ENCODE measurements at regions not wholly inside any gene's neighbourhood (a gene's known extent, or its start where the extent isn't known, plus 50 kb on each side); places are given as distances from the start of the nearest gene placed in this dataset.

DNA sequence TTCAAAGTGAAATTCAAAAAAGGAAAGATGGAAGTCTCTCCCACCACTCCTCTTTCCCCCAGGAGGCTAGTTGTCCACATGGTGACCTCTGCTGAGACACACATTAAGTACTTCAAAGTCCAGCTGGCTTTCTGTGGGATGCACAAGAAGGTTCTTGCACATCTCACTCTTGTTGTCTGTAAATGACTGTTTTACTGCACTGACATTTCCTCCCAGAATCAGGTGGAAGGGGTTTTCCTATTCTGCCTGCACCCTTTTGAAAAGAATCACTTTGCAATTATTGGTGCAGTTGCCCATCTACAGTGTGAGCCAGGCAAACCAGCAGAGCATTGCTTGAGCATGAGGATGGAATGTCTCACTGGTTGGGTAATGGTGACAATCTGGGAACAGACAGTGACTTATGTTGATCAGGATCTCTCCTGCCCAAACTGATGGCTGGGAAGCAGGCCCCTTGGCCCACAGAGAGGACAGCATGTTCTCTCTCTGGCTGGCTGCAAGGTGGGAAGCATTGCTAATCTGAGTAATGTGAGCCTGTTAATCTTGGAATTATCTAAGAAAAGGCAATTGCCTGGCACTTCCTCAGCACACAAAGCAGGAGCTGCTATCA is 347.7 kb upstream of the SATB1 start:
- no peak for DNase-seq (ENCODE audit: low read depth)

DNA sequence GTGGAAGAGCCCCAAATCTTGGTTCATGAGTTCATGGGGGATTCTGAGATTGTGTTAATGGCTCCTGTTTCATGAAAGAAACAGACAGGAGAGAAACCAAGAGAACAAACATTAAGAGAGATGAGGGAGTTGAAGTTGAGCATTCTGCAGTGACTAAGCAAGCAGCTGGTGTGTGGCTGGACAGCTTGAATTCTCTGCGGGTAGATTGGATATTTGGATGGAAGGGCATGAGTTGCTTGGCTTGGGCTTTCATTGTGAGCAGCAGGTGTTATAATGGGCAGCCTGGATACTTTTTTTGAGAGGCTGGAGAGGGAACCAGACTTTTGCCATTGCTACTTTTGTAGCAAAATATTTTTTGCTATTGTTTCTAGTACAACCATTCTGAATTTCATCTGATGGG is 346.8 kb upstream of the SATB1 start:
- DNase-seq (ENCODE audit: low read depth): no peak

DNA sequence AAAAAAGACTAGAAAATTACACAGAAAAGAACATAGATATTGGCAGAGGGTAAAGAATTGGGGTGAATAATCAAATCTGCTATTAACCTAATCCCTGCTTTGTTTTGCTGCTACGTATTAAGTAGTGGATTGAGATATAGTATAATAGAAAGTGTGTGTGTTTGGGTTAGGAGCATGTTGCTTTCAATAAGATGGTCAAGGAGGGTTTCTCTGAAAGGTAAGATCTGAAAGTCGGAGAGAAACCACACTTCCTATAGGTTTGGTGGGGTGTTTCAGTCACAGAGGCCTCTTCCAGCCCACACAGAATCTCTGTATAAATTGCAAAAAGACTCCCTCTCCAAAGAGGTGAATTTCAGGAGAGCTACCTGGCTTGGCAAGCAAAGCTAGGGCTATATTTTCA is 345.7 kb upstream of the SATB1 start:
- DNase-seq (ENCODE audit: low read depth): no peak

DNA sequence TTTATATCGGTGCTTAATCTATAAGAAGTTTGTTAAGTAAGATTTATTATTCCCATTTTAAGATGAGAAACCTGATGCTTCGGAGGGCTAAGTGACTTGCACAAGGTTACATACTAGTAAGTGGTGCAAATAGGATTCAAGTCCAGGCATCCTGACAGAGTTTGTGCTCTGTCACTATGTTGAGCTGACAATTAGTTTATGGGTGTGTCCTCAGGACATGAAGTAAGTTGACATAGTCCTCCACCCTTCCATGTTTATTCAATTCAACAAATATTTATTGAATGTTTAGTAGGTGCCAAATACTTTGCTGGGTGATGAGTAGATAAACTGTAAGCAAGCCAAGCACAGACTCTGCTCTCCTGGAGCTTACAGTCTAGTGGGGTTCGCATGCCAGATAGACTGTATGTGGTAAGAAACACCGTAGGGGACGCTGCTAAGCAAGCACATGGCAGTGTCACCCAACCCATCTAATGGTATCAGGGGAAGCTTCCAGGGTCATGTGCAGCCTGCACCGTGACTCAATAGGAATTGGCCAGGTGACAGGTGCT is 342.7 kb upstream of the SATB1 start:
- no peak for DNase-seq (ENCODE audit: low read depth)

DNA sequence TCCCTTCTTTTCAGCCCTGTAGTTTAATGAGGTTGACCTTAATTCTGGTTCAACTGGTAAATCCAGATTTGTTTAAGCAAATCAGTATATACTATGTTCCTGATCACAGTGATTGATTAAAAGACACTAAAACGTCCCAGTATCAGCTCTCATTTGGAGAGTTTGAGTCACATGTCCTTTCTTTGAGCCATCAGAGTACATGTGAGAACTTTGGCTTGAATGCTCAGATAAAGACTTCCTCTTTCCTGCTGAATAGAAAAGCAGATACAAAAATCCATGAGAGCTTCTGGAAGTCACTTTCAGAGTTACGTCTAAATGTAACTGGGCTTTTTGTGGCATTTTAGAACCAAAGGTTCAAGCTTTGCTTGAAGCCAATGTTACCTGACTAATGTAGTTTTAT is 341.8 kb upstream of the SATB1 start:
- DNase-seq (ENCODE audit: low read depth): no peak

DNA sequence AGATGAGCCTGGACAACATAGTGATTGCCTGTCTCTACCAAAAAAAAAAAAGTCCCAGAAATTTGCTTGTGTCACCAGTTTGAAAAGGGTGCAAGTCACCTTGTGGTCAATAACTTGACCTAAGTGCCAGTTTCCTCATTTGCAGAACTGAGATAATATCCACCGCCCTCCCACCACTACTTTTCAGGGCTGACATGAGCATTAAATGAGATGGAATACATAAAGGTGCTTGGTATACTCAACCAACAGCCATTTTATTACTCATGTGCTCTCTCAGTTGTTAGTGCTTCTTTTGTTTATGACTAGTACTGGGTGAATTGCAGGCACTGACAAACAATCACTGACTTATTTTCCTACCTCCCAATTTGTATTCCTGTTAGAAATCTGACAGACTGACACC is 340.5 kb upstream of the SATB1 start:
- no peak for DNase-seq (ENCODE audit: low read depth)

DNA sequence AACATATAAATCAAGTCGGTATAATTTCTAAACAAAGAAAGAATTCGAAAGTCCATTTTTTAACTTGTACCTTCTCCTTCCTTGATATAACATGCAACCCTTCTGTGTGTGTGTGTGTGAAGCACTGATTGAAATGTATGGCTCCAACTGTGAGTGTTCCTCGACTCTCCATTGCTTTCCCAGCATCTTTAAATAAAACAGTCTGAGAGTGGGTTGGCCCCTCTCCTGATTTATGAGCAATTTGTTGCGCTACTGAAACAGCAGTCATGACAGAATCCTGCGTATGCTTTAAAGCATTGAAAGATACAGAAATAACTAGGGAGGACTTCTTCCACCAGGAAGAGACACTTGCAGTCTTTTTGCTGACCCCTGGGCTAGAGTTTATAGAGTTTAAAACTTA is 340.0 kb upstream of the SATB1 start:
- no peak for DNase-seq (ENCODE audit: low read depth)

DNA sequence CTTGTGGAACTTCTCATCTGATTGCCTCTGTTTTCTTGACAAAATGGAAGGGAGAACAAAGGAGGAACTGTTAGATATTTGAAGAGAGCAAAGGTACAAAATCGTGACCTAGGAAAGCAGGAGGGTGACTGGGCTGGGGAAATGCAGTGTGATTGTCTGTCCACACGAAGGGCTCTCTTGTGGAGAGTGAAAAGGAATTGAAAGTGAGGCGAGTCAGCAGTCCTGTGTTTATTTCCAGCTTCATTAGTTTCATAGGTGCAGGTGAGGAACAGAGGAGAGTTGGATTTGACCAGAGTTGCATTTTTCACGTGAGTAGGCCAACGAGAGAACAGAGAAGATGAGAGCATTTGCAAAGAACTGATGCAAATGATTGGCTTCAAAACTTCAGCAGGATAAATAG is 336.4 kb upstream of the SATB1 start:
- no peak for DNase-seq (ENCODE audit: low read depth)

DNA sequence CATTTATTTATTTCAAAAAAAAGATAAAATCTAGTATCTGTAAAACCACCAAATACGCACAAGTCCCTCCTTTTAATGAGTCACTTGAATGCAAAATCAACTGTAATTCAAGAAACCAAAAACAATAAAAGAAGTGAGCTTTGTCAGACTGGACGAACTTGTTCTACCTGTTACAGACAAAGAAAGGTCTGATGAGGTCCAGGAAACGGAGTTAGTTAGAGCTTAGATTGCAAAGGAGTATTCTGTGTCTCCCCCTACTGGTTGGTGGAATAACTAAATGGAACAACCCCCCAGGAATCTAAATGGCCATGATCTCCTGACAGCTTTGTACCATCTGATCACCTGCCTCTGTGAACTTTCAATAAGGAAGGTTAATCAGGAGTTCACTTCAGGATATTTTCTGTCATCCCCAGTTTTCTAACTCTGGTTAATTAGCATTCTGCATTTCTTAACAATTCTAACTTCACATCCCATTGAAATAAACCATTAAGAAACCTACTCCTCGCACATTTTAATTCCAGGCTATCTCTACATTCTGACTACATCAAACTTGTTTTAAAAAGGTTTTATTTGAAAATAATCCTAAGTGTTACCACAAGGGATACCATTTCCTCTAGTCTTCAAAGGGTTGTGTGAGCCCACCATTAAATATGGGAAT is 333.0 kb upstream of the SATB1 start:
- DNase-seq (ENCODE audit: low read depth): no peak

DNA sequence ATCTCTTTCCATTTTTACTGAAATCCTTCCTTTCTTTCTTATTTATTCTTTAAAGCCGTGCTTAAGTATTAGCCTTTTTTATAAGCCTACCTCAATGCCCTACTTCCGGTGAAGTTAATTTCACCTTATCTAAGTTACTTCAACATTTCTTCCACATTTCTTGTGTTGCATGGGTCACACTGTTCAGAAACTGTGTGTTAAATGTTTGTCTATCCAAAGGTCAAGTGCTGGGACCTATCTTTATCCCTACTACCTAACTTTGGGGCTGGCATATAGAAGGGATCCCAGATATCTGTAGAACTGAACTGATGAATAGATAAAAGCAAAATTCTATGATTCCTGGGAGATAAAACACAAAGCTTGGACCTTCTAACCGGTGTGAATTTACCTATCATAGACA is 332.3 kb upstream of the SATB1 start:
- no peak for DNase-seq (ENCODE audit: low read depth)

DNA sequence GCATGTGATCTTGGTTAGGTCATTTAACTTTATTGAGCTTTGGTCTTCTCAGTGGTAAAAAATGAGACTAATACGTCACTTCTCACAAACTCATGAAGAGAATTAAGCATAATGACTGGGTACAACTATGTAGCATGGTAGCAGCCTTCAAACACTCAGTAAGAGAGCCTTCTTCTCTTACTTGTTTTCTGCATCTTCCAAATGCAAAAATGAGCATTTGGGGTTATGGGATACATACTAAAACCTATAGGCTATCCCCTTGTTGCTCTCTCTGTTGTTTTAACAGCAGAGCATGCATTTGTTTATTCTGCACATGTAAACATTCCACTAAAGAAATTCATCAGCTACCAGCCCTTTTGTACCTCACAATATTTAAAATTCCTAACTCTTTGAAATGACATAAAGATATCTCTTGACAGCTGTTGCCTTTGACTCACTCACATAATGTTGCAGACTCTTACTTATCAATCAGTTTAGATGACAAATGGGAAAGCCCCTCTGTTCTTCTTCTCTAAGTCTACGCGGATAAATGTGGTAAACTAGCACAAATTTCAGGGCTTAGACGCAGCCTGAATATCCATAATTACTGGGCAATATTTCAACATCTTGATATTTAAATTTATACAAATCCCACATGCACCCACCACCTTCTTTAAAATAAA is 327.3 kb upstream of the SATB1 start:
- DNase-seq (ENCODE audit: low read depth): no peak

DNA sequence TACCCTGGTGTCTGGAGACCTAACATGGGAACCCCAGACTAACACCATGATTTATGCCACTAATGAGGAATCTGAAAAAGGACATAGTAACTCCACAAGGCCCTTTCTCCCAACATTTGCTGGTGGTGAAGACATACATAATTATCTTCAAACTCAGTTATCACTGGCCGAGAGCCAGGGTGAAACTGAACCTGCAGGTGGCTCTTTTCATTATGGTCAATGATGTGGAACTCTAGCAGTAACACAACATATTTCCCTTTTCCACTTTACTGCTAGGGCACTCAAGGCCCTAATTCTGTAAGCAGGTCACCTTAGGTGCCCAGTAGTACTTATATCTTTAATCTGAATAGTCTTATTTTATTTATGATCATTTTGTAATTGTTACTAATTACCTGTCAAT is 326.4 kb upstream of the SATB1 start:
- DNase-seq (ENCODE audit: low read depth): no peak

DNA sequence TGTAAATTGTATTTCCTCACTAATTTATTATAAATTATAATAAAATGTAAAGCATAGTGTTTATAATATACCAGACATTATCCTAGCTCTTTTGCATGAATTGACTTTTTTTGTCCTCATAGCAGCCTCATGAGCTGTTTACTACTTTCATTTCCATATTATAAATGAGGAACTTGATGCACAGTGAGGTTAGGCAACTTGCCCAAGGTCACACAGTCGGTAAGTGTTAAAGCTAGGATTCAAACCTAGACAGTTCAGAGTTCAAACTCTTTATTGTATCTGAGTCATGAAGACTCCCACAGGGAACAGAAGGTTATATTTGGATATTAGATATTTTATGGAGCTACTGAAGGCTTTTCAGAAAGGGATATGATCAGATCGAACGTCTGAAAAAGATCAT is 322.2 kb upstream of the SATB1 start:
- DNase-seq (ENCODE audit: low read depth): no peak

DNA sequence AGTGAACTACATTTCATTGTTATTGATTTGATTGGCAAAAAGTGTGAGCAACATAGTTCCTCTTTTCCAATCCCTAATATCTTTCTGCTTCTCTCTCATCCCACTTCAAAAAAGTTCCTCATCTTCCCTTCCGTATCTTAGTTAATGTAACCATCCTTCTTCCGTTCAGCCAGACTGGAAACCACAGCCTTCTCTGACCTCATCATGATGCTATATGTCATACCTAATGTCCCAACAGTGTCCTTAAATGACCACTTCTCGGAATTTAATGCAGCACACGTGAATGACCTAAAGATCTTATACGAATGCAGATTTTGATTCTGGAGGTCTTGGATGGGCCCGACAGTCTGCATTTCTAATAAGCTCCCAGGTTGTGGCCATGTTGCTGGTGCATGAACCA is 320.3 kb upstream of the SATB1 start:
- DNase-seq (ENCODE audit: low read depth): no peak

DNA sequence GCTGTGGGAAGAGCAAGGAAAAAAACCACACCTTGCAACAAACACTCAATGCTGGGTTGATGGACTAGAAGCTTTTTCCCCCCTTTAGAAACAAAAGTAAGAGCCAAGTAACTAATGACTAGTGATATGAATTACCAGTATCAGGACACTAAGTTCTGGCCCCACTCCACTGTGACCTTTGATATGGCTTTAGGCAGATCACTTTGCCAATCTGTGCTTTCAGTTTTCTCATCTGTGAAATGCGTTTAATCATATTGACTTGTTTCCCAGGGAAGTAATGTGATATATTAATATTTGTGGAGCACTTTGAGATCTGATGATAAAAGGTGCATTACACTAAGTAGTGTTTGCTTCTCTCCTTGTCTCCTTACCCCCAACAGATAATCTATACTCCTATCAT is 319.3 kb upstream of the SATB1 start:
- no peak for DNase-seq (ENCODE audit: low read depth)

DNA sequence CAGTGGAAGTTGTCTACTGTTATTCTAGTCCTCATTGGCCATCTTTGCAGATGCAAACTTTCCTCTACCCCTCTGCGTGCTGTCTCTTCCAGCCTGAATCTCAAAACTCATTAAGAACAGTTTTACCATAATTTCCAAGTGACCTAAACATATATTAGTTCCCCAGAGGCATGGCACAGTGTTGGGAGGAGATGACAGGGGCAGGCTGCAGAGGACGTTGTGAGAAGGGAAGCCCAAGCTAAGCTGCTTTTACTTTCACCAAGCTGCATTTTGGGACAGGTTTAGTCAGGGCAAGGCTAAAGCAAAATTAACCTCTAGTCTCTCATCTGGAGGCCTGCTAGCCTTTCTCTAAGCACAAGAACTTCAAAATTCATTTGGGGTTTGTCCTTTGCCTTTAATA is 318.6 kb upstream of the SATB1 start:
- no peak for DNase-seq (ENCODE audit: low read depth)

DNA sequence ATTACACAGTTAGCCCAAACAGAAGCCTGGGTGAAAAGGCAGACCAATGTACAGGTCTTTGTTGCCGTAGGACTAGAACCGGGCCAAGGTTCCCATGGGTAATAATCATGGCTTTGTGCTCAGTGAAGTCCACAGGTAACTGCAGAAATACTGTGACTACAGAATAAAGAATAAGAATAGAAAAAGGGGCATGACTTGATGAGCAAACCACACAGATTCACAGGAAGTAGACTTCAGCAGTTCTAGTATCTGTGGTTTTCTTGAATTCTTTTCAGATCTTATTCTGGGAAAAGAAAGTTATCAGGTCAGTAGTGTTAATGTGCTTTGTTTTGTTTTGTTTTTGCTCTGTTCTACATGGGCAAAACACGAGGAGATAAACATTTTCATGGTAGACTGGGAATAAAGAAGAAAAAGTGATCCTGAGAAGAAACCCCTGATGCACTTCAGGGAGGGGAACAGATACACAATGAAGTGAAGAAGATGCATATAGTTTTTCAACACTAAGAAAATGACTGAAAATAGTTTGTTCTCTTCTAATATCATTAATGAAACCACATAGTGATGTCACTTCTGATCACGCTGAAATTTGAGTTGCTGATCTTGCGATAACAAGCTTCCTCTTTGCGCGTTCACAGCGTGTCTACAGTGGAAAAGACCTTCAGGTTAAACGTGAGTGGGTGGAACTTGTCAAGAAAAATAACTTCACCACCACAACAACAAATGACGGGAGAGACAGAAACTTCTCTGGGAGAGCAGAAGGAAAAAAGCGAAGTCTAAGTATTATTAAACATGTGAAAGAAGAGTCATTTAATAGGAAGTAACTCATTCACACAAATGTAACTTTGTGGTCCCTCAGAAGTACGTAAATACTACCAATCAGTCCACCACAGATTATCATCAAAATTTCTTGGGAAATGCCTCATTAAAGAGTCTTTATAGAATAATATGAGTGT is 315.8 kb upstream of the SATB1 start:
- DNase-seq (ENCODE audit: low read depth): no peak

DNA sequence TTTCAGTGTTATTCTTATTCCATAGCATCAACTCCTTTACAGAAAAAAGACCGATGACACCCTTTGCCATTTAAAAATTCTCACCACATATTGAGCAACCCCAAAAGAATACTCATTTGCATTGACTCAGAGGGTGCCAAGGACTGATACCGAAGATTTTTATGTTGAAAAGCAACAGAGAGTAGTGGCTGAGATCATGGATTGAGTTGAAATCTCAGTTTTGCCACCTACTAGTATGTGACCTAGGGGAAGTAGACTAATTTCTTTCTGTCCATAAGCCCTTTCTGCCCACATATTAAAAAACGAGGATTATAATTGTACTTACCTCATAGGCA is 313.9 kb upstream of the SATB1 start:
- no peak for DNase-seq (ENCODE audit: low read depth)

DNA sequence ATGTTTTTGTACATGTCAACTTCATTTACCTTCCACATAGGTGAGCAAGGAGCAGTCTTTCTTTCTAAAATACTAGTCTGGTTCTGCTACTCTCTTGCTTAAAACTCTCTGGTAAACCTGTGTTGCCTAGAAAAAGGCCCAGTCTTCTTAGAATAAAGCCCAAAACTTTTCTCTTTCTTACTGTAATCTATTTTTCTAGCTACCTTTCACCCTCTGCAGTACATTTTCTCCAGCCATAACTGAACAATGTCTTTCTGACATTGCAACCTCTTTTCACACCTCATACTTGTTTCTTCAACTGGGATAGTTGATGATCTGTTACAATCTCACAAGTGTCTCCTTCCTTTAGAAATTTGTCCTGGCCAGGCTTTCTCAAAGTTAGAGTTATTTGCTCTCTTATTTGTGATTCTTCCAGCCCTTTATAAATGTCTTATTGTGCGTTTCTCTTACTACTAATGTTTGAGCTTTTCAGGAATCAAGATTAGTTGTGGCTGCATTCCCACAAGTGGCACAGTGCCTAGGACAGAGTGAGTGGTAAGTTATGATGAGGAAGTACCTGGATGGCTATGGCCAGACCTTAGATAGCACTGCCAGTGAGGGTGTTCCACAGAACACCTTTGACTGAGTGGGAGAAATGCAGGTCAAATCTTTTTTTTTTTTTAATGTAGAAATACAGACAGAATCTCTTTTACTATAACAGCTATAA is 313.4 kb upstream of the SATB1 start:
- no peak for DNase-seq (ENCODE audit: low read depth)

DNA sequence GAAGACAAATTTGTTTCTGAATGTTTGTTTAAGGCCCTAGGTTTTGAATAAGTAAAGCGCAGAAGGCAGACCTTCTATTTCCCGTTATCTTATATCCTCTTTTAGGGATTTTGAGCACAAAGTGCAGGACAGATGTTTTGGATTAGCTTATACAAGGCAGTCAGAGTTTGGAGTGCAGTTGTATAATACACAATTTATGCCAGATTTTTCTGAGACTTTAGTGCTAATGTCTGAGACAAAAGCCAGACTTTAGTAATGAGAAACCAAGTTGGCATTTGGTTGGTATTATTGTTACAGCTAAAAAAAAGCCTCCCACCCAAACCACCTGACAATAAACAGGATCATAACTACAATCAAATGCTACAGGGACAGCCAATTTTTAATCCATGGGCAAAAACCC is 309.9 kb upstream of the SATB1 start:
- no peak for DNase-seq (ENCODE audit: low read depth)

DNA sequence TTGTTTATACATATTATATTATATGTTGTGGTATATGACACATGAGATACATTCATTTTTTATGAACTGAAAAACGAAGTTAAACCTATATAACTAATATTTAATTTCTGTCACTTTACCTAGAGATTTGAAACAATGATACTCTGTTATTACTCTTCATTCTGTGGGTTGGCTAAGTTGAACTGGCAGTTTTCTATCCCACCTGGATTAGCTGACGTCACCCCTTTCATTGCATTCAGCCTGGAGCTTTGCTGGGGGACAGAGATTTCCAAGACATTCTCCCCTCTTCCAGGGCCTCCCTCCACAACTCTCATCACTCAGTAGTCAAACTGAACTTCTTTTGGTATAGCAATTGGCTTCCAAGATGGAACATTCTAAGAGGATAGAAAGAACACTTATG is 309.2 kb upstream of the SATB1 start:
- no peak for DNase-seq (ENCODE audit: low read depth)

DNA sequence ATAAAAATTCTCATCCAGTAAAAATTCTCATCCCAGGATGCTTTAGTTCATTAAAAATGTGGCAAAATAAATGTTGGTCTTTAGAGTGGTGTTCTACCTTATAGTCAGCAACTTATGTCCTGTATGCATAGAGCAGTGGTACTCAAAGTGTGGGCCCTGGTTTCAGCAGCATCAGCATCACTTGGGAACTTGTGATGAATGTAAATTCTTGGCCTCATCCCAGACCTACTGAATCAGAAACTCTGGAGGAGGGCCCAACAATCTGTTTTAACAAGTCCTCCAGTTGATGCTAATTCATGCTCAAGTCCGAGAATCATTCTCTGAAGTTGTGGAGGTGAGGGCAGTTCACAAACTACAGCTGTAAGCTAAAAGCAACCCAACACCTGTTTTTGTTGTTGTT is 307.3 kb upstream of the SATB1 start:
- DNase-seq (ENCODE audit: low read depth): no peak

Data from amniotic epithelial cell (primary cell).